ENCODE measurements at regions not wholly inside any gene's neighbourhood (a gene's known extent, or its start where the extent isn't known, plus 50 kb on each side); places are given as distances from the start of the nearest gene placed in this dataset.

DNA sequence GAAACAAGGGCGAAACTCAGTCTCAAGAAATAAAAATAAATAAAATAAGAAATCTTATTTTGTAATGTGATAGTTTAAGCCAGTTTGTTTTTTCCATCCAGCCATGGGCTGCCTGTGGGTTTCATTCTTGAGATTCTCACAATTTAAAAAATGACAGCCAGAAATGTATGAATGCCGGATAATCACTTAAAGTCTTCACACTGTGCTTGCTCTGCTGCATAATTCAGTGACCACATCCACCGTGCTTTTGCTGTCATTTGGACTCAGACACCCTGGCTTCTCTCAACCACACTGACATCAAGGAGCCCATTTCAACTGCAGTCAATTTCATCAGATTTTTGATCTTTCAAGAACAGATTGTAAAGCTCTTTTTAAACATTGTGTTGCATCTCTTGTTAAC, 61.0 kb upstream of the DAPK1 start:
- no peak overlapping the region for H3K9ac ChIP-seq (ENCODE audit: low read length)
- WGBS (ENCODE audit: extremely low coverage, insufficient coverage, insufficient read length): no CpG with 5 or more reads among the region's 3 CpGs
- H3K14ac ChIP-seq (ENCODE audit: low read length): no peak overlapping the region
- H3K36me3 ChIP-seq (ENCODE audit: control insufficient read depth in 1 of 2, insufficient read depth in 2 of 2, low read length in 2 of 2): no peaks in the 10 kb centered on the region
- no peak overlapping the region for H2AK5ac ChIP-seq (ENCODE audit: low read length)
- no peak overlapping the region for H4K12ac ChIP-seq (ENCODE audit: low read depth, low read length)
- peaks cover 0 to 2% of the 10 kb centered on the region in 2 experiments for H3K4me1 ChIP-seq (ENCODE audit: control insufficient read depth in 1 of 2, insufficient read depth in 2 of 2, low read length in 2 of 2)
- no peak overlapping the region for H3K23ac ChIP-seq (ENCODE audit: low read length)
- DNase-seq: peak in 1 of 2 donors; percentile 43
- H2BK120ac ChIP-seq (ENCODE audit: insufficient read depth, low read length, poor library complexity): no peak overlapping the region
- no peak overlapping the region for H2AFZ ChIP-seq (ENCODE audit: insufficient read depth, low read length, poor library complexity)
- no peak overlapping the region for H2BK12ac ChIP-seq (ENCODE audit: low read length)
- no peaks in the 10 kb centered on the region for H3K9me3 ChIP-seq (ENCODE audit: insufficient read depth, low read depth, low read length)
- no peak overlapping the region for H3K4ac ChIP-seq (ENCODE audit: low read depth, low read length)
- no peaks in the 10 kb centered on the region for H3K27me3 ChIP-seq (ENCODE audit: insufficient read depth, low read length)
- no peak overlapping the region for H3K27ac ChIP-seq (ENCODE audit: low read depth, low read length)
- no peak overlapping the region for H4K8ac ChIP-seq (ENCODE audit: low read depth, low read length)
- H2BK5ac ChIP-seq (ENCODE audit: low read depth, low read length, poor library complexity): no peak overlapping the region
- H3K79me2 ChIP-seq (ENCODE audit: control insufficient read depth, insufficient read depth, low read length, poor library complexity): no peaks in the 10 kb centered on the region
- no peak overlapping the region for H3K4me2 ChIP-seq (ENCODE audit: low read length)
- H3K18ac ChIP-seq (ENCODE audit: low read length): no peak overlapping the region
- no peak overlapping the region for H3K4me3 ChIP-seq (ENCODE audit: low read depth, low read length)
- peaks cover 2% of the 10 kb centered on the region for H3K79me1 ChIP-seq (ENCODE audit: low read length)
- H4K91ac ChIP-seq (ENCODE audit: low read depth, low read length): no peak overlapping the region

DNA sequence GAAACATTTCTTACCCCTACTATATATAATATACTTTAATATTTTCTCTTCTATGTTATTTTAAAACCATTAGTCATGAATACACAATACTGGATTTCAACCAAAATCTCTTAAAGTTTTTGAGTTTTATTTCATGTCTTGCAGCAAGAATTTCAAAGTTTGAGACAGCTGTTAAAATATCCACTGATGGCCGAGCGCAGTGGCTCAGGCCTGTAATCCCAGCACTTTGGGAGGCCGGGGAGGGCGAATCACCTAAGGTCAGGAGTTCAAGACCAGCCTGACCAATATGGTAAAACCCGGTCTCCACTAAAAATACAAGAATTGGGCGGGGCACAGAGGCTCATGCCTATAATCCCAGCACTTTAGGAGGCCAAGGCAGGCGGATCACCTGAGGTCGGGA, 59.7 kb upstream of the DAPK1 start:
- peaks cover 2% of the 10 kb centered on the region for H3K79me1 ChIP-seq (ENCODE audit: low read length)
- H4K8ac ChIP-seq (ENCODE audit: low read depth, low read length): no peak overlapping the region
- H3K4ac ChIP-seq (ENCODE audit: low read depth, low read length): no peak overlapping the region
- H3K9me3 ChIP-seq (ENCODE audit: insufficient read depth, low read depth, low read length): no peaks in the 10 kb centered on the region
- no peak overlapping the region for H2AFZ ChIP-seq (ENCODE audit: insufficient read depth, low read length, poor library complexity)
- no peak overlapping the region for H2BK12ac ChIP-seq (ENCODE audit: low read length)
- H4K12ac ChIP-seq (ENCODE audit: low read depth, low read length): no peak overlapping the region
- H3K79me2 ChIP-seq (ENCODE audit: control insufficient read depth, insufficient read depth, low read length, poor library complexity): no peaks in the 10 kb centered on the region
- H3K27me3 ChIP-seq (ENCODE audit: insufficient read depth, low read length): no peaks in the 10 kb centered on the region
- H3K27ac ChIP-seq (ENCODE audit: low read depth, low read length): no peak overlapping the region
- H3K36me3 ChIP-seq (ENCODE audit: control insufficient read depth in 1 of 2, insufficient read depth in 2 of 2, low read length in 2 of 2): no peaks in the 10 kb centered on the region
- no peak overlapping the region for H3K23ac ChIP-seq (ENCODE audit: low read length)
- H3K4me3 ChIP-seq (ENCODE audit: low read depth, low read length): no peak overlapping the region
- no peak overlapping the region for H2BK120ac ChIP-seq (ENCODE audit: insufficient read depth, low read length, poor library complexity)
- DNase-seq: no peak
- no CpG with 5 or more reads among the region's 8 CpGs for WGBS (ENCODE audit: extremely low coverage, insufficient coverage, insufficient read length)
- no peak overlapping the region for H3K9ac ChIP-seq (ENCODE audit: low read length)
- H2AK5ac ChIP-seq (ENCODE audit: low read length): no peak overlapping the region
- H2BK5ac ChIP-seq (ENCODE audit: low read depth, low read length, poor library complexity): no peak overlapping the region
- no peak overlapping the region for H3K4me2 ChIP-seq (ENCODE audit: low read length)
- H4K91ac ChIP-seq (ENCODE audit: low read depth, low read length): no peak overlapping the region
- no peak overlapping the region for H3K14ac ChIP-seq (ENCODE audit: low read length)
- H3K4me1 ChIP-seq (ENCODE audit: control insufficient read depth in 1 of 2, insufficient read depth in 2 of 2, low read length in 2 of 2): peaks cover 0 to 2% of the 10 kb centered on the region in 2 experiments
- H3K18ac ChIP-seq (ENCODE audit: low read length): no peak overlapping the region

DNA sequence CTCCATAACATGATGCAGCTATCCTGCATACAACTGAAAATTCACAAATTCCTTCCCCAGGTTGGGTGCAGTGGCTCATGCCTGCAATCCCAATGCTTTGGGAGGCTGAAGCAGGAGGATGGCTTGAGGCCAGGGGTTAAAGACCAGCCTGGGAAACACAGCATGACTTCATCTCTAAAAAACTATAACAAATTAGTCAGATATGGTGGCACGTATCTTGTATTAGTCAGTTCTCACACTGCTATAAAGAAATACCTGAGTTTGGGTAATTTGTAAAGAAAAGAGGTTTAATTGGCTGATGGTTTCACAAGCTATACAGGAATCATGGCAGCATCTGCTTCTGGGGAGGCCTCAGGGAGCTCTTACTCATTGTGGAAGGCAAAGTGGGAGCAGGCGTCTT, 56.4 kb upstream of the DAPK1 start:
- no peak overlapping the region for H3K4me2 ChIP-seq (ENCODE audit: low read length)
- no peak overlapping the region for H2BK5ac ChIP-seq (ENCODE audit: low read depth, low read length, poor library complexity)
- no peaks in the 10 kb centered on the region for H3K4me1 ChIP-seq (ENCODE audit: control insufficient read depth in 1 of 2, insufficient read depth in 2 of 2, low read length in 2 of 2)
- WGBS (ENCODE audit: extremely low coverage, insufficient coverage, insufficient read length): no CpG with 5 or more reads among the region's 2 CpGs
- H3K9ac ChIP-seq (ENCODE audit: low read length): no peak overlapping the region
- no peaks in the 10 kb centered on the region for H3K9me3 ChIP-seq (ENCODE audit: insufficient read depth, low read depth, low read length)
- H3K18ac ChIP-seq (ENCODE audit: low read length): no peak overlapping the region
- H2BK120ac ChIP-seq (ENCODE audit: insufficient read depth, low read length, poor library complexity): no peak overlapping the region
- no peak overlapping the region for H2BK12ac ChIP-seq (ENCODE audit: low read length)
- H3K23ac ChIP-seq (ENCODE audit: low read length): peak overlapping the region; percentile 31
- H2AK5ac ChIP-seq (ENCODE audit: low read length): no peak overlapping the region
- H3K14ac ChIP-seq (ENCODE audit: low read length): no peak overlapping the region
- H4K12ac ChIP-seq (ENCODE audit: low read depth, low read length): no peak overlapping the region
- DNase-seq: peak; percentile 73 to 81
- no peak overlapping the region for H4K8ac ChIP-seq (ENCODE audit: low read depth, low read length)
- no peak overlapping the region for H4K91ac ChIP-seq (ENCODE audit: low read depth, low read length)
- H3K36me3 ChIP-seq (ENCODE audit: control insufficient read depth in 1 of 2, insufficient read depth in 2 of 2, low read length in 2 of 2): no peaks in the 10 kb centered on the region
- H3K79me2 ChIP-seq (ENCODE audit: control insufficient read depth, insufficient read depth, low read length, poor library complexity): no peaks in the 10 kb centered on the region
- no peak overlapping the region for H2AFZ ChIP-seq (ENCODE audit: insufficient read depth, low read length, poor library complexity)
- peaks cover 2% of the 10 kb centered on the region for H3K79me1 ChIP-seq (ENCODE audit: low read length)
- no peak overlapping the region for H3K27ac ChIP-seq (ENCODE audit: low read depth, low read length)
- H3K27me3 ChIP-seq (ENCODE audit: insufficient read depth, low read length): no peaks in the 10 kb centered on the region
- H3K4me3 ChIP-seq (ENCODE audit: low read depth, low read length): no peak overlapping the region
- H3K4ac ChIP-seq (ENCODE audit: low read depth, low read length): no peak overlapping the region

DNA sequence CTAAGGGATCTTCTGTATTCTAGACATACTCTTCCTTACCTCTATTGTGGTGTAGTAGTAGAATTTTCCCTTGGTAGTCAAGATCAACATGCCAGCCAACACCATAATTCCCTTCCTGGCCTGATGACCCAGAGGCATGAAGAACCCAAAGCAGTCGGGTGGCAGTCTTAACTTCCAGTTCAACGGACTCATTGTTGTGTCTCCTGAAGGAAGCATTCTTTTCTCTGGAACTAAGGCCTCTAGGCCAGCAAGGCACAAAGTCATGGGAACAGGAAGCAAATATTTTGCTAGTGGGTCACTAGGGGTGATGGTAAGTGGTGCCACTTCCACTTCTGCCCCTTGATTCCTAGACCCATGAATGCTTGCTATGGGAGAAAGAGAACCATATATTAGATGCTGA, 55.2 kb upstream of the DAPK1 start:
- H3K79me1 ChIP-seq (ENCODE audit: low read length): no peaks in the 10 kb centered on the region
- no peak overlapping the region for H4K91ac ChIP-seq (ENCODE audit: low read depth, low read length)
- H3K14ac ChIP-seq (ENCODE audit: low read length): no peak overlapping the region
- H3K4me2 ChIP-seq (ENCODE audit: low read length): no peak overlapping the region
- no peak overlapping the region for H3K18ac ChIP-seq (ENCODE audit: low read length)
- no peak overlapping the region for H2BK120ac ChIP-seq (ENCODE audit: insufficient read depth, low read length, poor library complexity)
- no peak overlapping the region for H3K27ac ChIP-seq (ENCODE audit: low read depth, low read length)
- no peak overlapping the region for H4K12ac ChIP-seq (ENCODE audit: low read depth, low read length)
- H3K27me3 ChIP-seq (ENCODE audit: insufficient read depth, low read length): no peaks in the 10 kb centered on the region
- DNase-seq: peak in 1 of 2 donors; percentile 18
- WGBS (ENCODE audit: extremely low coverage, insufficient coverage, insufficient read length): no CpG with 5 or more reads among the region's 2 CpGs
- no peak overlapping the region for H3K4ac ChIP-seq (ENCODE audit: low read depth, low read length)
- no peaks in the 10 kb centered on the region for H3K79me2 ChIP-seq (ENCODE audit: control insufficient read depth, insufficient read depth, low read length, poor library complexity)
- H3K4me3 ChIP-seq (ENCODE audit: low read depth, low read length): no peak overlapping the region
- no peak overlapping the region for H4K8ac ChIP-seq (ENCODE audit: low read depth, low read length)
- H2AK5ac ChIP-seq (ENCODE audit: low read length): no peak overlapping the region
- no peak overlapping the region for H2BK12ac ChIP-seq (ENCODE audit: low read length)
- no peak overlapping the region for H2AFZ ChIP-seq (ENCODE audit: insufficient read depth, low read length, poor library complexity)
- H3K4me1 ChIP-seq (ENCODE audit: control insufficient read depth in 1 of 2, insufficient read depth in 2 of 2, low read length in 2 of 2): no peaks in the 10 kb centered on the region
- no peaks in the 10 kb centered on the region for H3K9me3 ChIP-seq (ENCODE audit: insufficient read depth, low read depth, low read length)
- H3K23ac ChIP-seq (ENCODE audit: low read length): no peak overlapping the region
- H3K36me3 ChIP-seq (ENCODE audit: control insufficient read depth in 1 of 2, insufficient read depth in 2 of 2, low read length in 2 of 2): no peaks in the 10 kb centered on the region
- H2BK5ac ChIP-seq (ENCODE audit: low read depth, low read length, poor library complexity): no peak overlapping the region
- H3K9ac ChIP-seq (ENCODE audit: low read length): no peak overlapping the region
